Immature natural killer cell (primary cell): ENCODE measurements at regions not wholly inside any gene's neighbourhood (a gene's known extent, or its start where the extent isn't known, plus 50 kb on each side); places are given as distances from the start of the nearest gene placed in this dataset.

ENCODE experiments used
- DNase-seq, 3 donors: peaks; one replicate each; pipeline ENCODE4 v3.0.0; 2022; ENCODE audit warnings: mixed read lengths in 1 of 3
- H3K27ac Mint-ChIP-seq, 6 donors: one replicate each; pipeline ENCODE4 v1.8.0; 2020; ENCODE audit warnings: mixed read lengths in 6 of 6, mild to moderate bottlenecking in 5 of 6, inconsistent platforms in 4 of 6, moderate library complexity in 3 of 6
- H3K27me3 Mint-ChIP-seq, 3 donors: one replicate each; pipeline ENCODE4 v1.8.0; 2020 to 2021; ENCODE audit warnings: low read depth in 3 of 3, mild to moderate bottlenecking in 3 of 3, mixed read lengths in 3 of 3, moderate library complexity in 3 of 3, inconsistent platforms in 1 of 3
- H3K36me3 Mint-ChIP-seq, 3 donors: one replicate each; pipeline ENCODE4 v1.8.0; 2020; ENCODE audit warnings: mixed read lengths in 3 of 3, inconsistent platforms in 2 of 3, mild to moderate bottlenecking in 2 of 3
- H3K4me1 Mint-ChIP-seq, 2 donors: one replicate each; pipeline ENCODE4 v1.8.0; 2020; ENCODE audit warnings: inconsistent platforms in 2 of 2, mild to moderate bottlenecking in 2 of 2, mixed read lengths in 2 of 2, moderate library complexity in 1 of 2
- H3K4me3 Mint-ChIP-seq, 5 donors: one replicate each; pipeline ENCODE4 v1.8.0; 2020; ENCODE audit warnings: mild to moderate bottlenecking in 5 of 5, mixed read lengths in 5 of 5, inconsistent platforms in 3 of 5, moderate library complexity in 3 of 5
- H3K9me3 Mint-ChIP-seq, 6 donors: one replicate each; pipeline ENCODE4 v1.8.0; 2020; ENCODE audit warnings: mild to moderate bottlenecking in 6 of 6, mixed read lengths in 6 of 6, inconsistent platforms in 4 of 6, moderate library complexity in 3 of 6

- no peaks in the 10 kb centered on the region for H3K36me3 Mint-ChIP-seq
- H3K9me3 Mint-ChIP-seq: peaks cover 0 to 32% (median 14%) of the 10 kb centered on the region in 6 donors
- no peaks in the 10 kb centered on the region for H3K4me1 Mint-ChIP-seq
- H3K4me3 Mint-ChIP-seq: no peak overlapping the region
- no peak overlapping the region for H3K27ac Mint-ChIP-seq
- peaks cover 0 to 2% (median 0%) of the 10 kb centered on the region in 3 donors for H3K27me3 Mint-ChIP-seq
- no peak for DNase-seq
These were observed 336.7 kb upstream of the ZNF717 start for GRCh38 chr3:76122007-76122406.

GRCh38 chr3:76129441-76129840, 344.1 kb upstream of the ZNF717 start:
- no peaks in the 10 kb centered on the region for H3K4me1 Mint-ChIP-seq
- peaks cover 4 to 20% (median 12%) of the 10 kb centered on the region in 6 donors for H3K9me3 Mint-ChIP-seq
- H3K36me3 Mint-ChIP-seq: no peaks in the 10 kb centered on the region
- no peak overlapping the region for H3K27ac Mint-ChIP-seq
- H3K4me3 Mint-ChIP-seq: no peak overlapping the region
- no peaks in the 10 kb centered on the region for H3K27me3 Mint-ChIP-seq
- no peak for DNase-seq

- Mint-ChIP-seq H3K27me3 (no peaks in the 10 kb centered on the region), H3K27ac (no peak overlapping the region), H3K4me3 (no peak overlapping the region), H3K4me1 (no peaks in the 10 kb centered on the region), H3K9me3 (peaks cover 4 to 26% (median 13%) of the 10 kb centered on the region in 6 donors), H3K36me3 (no peaks in the 10 kb centered on the region)
- DNase-seq: no peak
These were observed 346.2 kb upstream of the ZNF717 start for GRCh38 chr3:76131396-76132153.

- no peaks in the 10 kb centered on the region for H3K27me3 Mint-ChIP-seq
- no peak overlapping the region for H3K27ac Mint-ChIP-seq
- no peaks in the 10 kb centered on the region for H3K36me3 Mint-ChIP-seq
- H3K4me1 Mint-ChIP-seq: no peaks in the 10 kb centered on the region
- no peak for DNase-seq
- H3K9me3 Mint-ChIP-seq: peaks cover 4 to 31% (median 11%) of the 10 kb centered on the region in 6 donors
- no peak overlapping the region for H3K4me3 Mint-ChIP-seq
These were observed 346.8 kb upstream of the ZNF717 start for GRCh38 chr3:76132154-76132470.

- no peaks in the 10 kb centered on the region for H3K27me3 Mint-ChIP-seq
- H3K27ac Mint-ChIP-seq: no peak overlapping the region
- no peak overlapping the region for H3K4me3 Mint-ChIP-seq
- H3K9me3 Mint-ChIP-seq: peaks cover 2 to 26% (median 11%) of the 10 kb centered on the region in 6 donors
- no peaks in the 10 kb centered on the region for H3K4me1 Mint-ChIP-seq
- DNase-seq: no peak
- no peaks in the 10 kb centered on the region for H3K36me3 Mint-ChIP-seq
These were observed 348.8 kb upstream of the ZNF717 start for GRCh38 chr3:76134166-76134565.

- Mint-ChIP-seq H3K27ac (no peak overlapping the region), H3K4me1 (no peaks in the 10 kb centered on the region), H3K27me3 (no peaks in the 10 kb centered on the region), H3K36me3 (no peaks in the 10 kb centered on the region), H3K9me3 (peaks cover 0 to 23% (median 9%) of the 10 kb centered on the region in 6 donors), H3K4me3 (no peak overlapping the region)
- no peak for DNase-seq
These were observed 353.6 kb upstream of the ZNF717 start for GRCh38 chr3:76138921-76139320.

GRCh38 chr3:76147846-76148245, 362.5 kb upstream of the ZNF717 start:
- Mint-ChIP-seq H3K4me3 (no peak overlapping the region), H3K4me1 (no peaks in the 10 kb centered on the region), H3K27me3 (no peaks in the 10 kb centered on the region), H3K27ac (no peak overlapping the region), H3K9me3 (peaks cover 0 to 15% (median 6%) of the 10 kb centered on the region in 6 donors), H3K36me3 (no peaks in the 10 kb centered on the region)
- no peak for DNase-seq

- Mint-ChIP-seq H3K9me3 (peaks cover 7 to 32% (median 15%) of the 10 kb centered on the region in 6 donors), H3K27me3 (no peaks in the 10 kb centered on the region), H3K36me3 (no peaks in the 10 kb centered on the region), H3K4me1 (no peaks in the 10 kb centered on the region), H3K27ac (no peak overlapping the region), H3K4me3 (no peak overlapping the region)
- DNase-seq: no peak
These were observed 366.7 kb upstream of the ZNF717 start for GRCh38 chr3:76152028-76152427.

- Mint-ChIP-seq H3K9me3 (peaks cover 11 to 40% (median 16%) of the 10 kb centered on the region in 6 donors), H3K27ac (no peak overlapping the region), H3K36me3 (no peaks in the 10 kb centered on the region), H3K27me3 (peaks cover 0 to 1% (median 0%) of the 10 kb centered on the region in 3 donors), H3K4me3 (no peak overlapping the region), H3K4me1 (no peaks in the 10 kb centered on the region)
- no peak for DNase-seq
These were observed 376.5 kb upstream of the ZNF717 start for GRCh38 chr3:76161856-76162255.

GRCh38 chr3:76171647-76172046, 386.3 kb upstream of the ZNF717 start:
- H3K4me3 Mint-ChIP-seq: no peak overlapping the region
- no peaks in the 10 kb centered on the region for H3K4me1 Mint-ChIP-seq
- no peaks in the 10 kb centered on the region for H3K36me3 Mint-ChIP-seq
- H3K27me3 Mint-ChIP-seq: no peaks in the 10 kb centered on the region
- H3K27ac Mint-ChIP-seq: no peak overlapping the region
- peaks cover 12 to 36% (median 22%) of the 10 kb centered on the region in 6 donors for H3K9me3 Mint-ChIP-seq
- no peak for DNase-seq

- Mint-ChIP-seq H3K27me3 (peaks cover 0 to 2% (median 0%) of the 10 kb centered on the region in 3 donors), H3K36me3 (no peaks in the 10 kb centered on the region), H3K27ac (no peak overlapping the region), H3K4me1 (no peaks in the 10 kb centered on the region), H3K9me3 (peaks cover 8 to 61% (median 30%) of the 10 kb centered on the region in 6 donors), H3K4me3 (no peak overlapping the region)
- DNase-seq: no peak
These were observed 392.3 kb upstream of the ZNF717 start for GRCh38 chr3:76177610-76178009.

- Mint-ChIP-seq H3K9me3 (peaks cover 8 to 66% (median 32%) of the 10 kb centered on the region in 6 donors), H3K27ac (no peak overlapping the region), H3K27me3 (peaks cover 0 to 2% (median 0%) of the 10 kb centered on the region in 3 donors), H3K4me3 (no peak overlapping the region), H3K36me3 (no peaks in the 10 kb centered on the region), H3K4me1 (no peaks in the 10 kb centered on the region)
- no peak for DNase-seq
These were observed 393.1 kb upstream of the ZNF717 start for GRCh38 chr3:76178412-76178811.

GRCh38 chr3:76181213-76181612, 395.9 kb upstream of the ZNF717 start:
- DNase-seq: no peak
- H3K36me3 Mint-ChIP-seq: no peaks in the 10 kb centered on the region
- H3K9me3 Mint-ChIP-seq: peaks cover 6 to 71% (median 29%) of the 10 kb centered on the region in 6 donors
- no peak overlapping the region for H3K4me3 Mint-ChIP-seq
- no peaks in the 10 kb centered on the region for H3K4me1 Mint-ChIP-seq
- H3K27me3 Mint-ChIP-seq: peaks cover 0 to 2% (median 0%) of the 10 kb centered on the region in 3 donors
- H3K27ac Mint-ChIP-seq: no peak overlapping the region

GRCh38 chr3:76198086-76198485, 412.7 kb upstream of the ZNF717 start:
- Mint-ChIP-seq H3K27ac (no peak overlapping the region), H3K9me3 (peaks cover 4 to 43% (median 20%) of the 10 kb centered on the region in 6 donors), H3K4me3 (no peak overlapping the region), H3K36me3 (no peaks in the 10 kb centered on the region), H3K4me1 (no peaks in the 10 kb centered on the region), H3K27me3 (peaks cover 0 to 4% (median 0%) of the 10 kb centered on the region in 3 donors)
- no peak for DNase-seq

- Mint-ChIP-seq H3K9me3 (peaks cover 4 to 50% (median 25%) of the 10 kb centered on the region in 6 donors), H3K27me3 (peaks cover 0 to 4% (median 0%) of the 10 kb centered on the region in 3 donors), H3K27ac (no peak overlapping the region), H3K36me3 (no peaks in the 10 kb centered on the region), H3K4me1 (no peaks in the 10 kb centered on the region), H3K4me3 (no peak overlapping the region)
- DNase-seq: no peak
These were observed 414.0 kb upstream of the ZNF717 start for GRCh38 chr3:76199382-76199781.
